Stimulated activated CD4-positive, alpha-beta T cell treated with anti-CD3 and anti-CD28 coated beads, TNF-alpha, amount 100 ng/mL, for 4 hours (primary cell): ENCODE measurements at regions not wholly inside any gene's neighbourhood (a gene's known extent, or its start where the extent isn't known, plus 50 kb on each side); places are given as distances from the start of the nearest gene placed in this dataset.
"Not testable (repeated sequence)": the region's sequence is repeated elsewhere in the genome, so short reads cannot be mapped to it uniquely, and the experiment has no call there.

Experiments used
- DNase-seq, 3 experiments: peaks; one replicate each; pipeline ENCODE4 v3.0.0-alpha.2; 2020; ENCODE audit warnings: low read depth in 3 of 3

DNA sequence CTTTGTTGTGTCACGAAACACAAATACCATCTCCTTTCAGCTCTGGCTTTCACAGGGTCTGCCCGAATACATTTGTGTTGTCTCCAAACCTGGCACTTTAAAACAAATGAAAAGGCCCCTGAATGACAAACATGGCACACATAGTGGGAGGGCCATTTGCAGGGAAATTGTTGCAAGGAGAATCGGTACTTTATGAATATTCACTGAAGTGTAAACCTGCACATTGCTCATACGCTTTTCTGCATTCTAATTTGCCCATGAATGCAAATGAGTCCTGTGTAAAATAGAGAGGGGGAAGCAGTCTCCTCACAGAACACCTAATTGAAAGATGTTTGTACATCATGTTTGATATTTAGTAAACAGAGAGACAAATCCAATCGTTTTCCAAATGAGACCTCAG lies 82.7 kb upstream of the PCDH8 start:
- DNase-seq = no peak

- DNase-seq = no peak
Observed at GRCh38 chr13:52929846-52930245, 81.4 kb upstream of the PCDH8 start.

DNA sequence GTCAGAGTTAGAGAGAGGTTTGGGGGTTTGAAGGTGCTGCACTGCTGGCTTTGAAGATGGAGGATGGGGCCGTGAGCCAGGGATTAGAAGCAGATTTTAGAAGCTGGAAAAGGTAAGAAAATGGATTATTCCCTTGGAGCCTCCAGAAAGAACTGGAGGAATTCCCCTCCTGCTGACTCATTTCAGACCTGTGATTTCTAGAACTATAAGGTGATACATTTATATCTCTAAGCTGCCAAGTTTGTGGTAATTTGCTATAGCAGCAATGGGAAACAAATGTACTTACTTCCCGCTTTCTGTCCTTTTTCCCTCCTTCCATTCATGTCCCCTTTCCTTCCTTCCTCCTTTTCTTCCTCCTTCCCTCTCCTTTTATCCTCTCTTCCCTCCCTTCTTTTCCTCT lies 78.5 kb upstream of the PCDH8 start:
- no peak for DNase-seq

DNA sequence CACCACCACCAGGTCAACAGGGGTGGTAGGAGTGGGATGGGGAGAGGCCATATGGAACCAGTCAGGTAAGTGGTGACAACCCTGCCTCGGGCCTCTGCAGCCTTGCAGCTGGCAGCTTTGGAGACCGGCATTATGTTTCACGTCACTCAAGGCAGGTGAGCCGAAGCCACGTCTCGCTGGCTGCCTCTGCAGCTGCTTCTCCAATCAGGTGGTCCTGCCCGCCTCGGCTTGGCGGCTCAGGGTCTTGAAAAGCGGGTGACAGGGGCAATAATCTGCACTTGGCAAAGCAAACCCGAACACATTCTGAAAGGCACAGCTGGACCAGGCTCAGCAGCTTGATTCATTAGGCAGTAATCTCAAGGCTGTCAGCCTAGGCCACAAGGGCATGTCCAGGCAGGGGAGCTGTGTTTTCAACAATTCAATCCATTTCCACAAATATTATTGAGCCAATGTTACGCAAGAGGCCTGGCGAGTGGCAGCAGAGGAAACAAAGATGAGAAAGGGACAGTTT lies 77.4 kb upstream of the PCDH8 start:
- no peak for DNase-seq

- no peak for DNase-seq
Observed at GRCh38 chr13:52925251-52925650, 76.8 kb upstream of the PCDH8 start.

DNA sequence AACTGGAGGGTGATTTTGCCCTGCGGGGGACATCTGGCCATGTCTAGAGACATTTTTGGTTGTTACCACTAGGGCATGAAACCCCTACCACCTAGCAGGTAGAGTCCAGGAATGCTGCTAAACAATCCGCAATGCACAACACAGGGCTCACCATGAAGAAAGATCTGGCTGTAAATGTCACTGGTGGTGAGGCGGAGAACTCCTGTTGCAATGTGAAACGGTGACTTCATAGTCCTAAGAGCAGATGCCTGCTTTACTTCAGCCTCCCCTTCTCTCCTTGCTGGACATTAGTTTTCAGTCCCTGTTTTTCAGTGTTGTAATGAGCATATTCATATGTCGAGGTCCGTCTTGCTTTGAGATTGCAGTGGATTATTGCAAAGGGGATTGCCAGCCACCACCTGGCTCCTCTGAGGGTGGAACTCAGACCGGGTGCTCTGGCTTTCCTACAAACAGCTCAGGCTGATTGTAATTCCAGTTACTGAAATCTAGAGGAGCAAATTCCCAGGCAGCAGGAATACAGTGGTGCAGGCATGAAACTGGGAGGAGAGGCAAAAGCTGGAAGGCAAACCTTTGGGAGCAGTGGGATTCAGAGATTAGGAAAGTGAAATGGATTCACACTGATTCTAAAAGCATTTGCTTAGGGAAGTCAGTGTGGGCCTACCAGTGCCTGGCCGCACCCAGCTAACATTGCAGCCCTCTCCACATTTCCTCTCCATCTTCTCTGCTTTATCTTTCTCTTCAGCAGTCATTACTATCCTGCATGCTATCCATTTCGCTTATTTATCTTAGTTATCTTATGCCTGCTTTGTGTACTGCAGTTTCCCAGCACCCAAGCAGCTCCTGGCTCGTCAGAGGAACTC lies 76.1 kb upstream of the PCDH8 start:
- no peak for DNase-seq

DNA sequence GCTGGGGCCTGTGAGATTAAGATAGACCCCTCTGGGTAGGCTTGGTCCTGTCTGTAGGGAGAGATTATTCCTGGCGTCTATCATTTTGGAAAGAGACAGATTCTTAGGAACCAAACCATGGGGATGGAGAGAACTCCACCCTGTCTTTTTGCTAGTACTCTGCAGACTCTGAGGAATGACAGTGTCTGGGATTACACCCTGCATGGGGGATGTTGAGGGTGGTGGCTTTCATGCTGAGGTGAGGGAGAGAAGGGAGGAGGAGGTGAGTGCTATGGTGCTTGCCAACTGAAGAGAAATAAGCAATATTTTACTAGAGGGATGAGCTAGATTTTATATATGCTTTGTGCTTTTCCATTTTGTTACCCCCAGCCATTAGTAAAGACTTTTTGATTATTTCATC lies 74.5 kb upstream of the PCDH8 start:
- no peak for DNase-seq

- DNase-seq = no peak
Observed at GRCh38 chr13:52921194-52921593, 72.8 kb upstream of the PCDH8 start.

GRCh38 chr13:52916486-52916990 lies 68.1 kb upstream of the PCDH8 start:
- DNase-seq = no peak

DNA sequence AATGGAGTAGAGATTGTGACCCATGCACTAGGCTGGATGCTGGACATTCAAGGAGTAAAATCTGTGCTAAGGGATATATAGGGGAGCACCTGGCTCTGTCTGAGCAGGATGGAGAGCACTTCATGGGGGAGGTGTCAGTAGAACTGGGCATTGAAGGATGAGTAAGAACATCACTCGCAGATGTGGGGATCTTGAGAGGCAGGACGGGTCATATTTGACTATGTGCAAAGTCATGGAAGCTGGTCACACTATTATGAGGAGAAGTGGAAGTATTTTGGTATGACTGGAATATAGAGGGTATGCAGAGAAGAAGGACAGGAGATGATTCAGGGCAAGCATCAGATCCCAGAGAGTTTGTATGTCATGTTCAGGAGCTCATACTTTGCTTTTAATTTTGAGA lies 62.9 kb upstream of the PCDH8 start:
- DNase-seq = no peak

- not testable (repeated sequence) for DNase-seq
Observed at GRCh38 chr13:52910318-52910717, 61.9 kb upstream of the PCDH8 start.

- DNase-seq = no peak
Observed at GRCh38 chr13:52906122-52906903, 57.9 kb upstream of the PCDH8 start.

DNA sequence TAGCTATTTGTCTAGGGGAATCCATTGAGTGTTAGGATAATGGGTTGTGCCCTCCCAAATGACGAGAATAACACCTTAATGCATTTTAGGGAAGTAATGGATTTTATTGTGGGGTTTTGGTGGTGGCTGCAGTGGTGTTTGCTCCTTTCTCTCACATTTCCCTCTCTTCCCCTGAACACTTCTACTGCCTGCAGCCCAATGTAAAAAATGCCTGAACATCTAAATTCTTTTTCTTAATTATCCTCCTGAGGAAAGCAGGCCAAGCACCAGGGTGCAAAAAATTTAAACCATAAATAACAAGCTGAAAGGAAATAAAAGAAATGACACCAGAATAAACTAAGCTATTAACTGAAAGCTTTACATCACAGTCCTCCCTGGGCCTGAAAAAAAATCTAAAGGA lies 57.3 kb upstream of the PCDH8 start:
- DNase-seq = no peak

DNA sequence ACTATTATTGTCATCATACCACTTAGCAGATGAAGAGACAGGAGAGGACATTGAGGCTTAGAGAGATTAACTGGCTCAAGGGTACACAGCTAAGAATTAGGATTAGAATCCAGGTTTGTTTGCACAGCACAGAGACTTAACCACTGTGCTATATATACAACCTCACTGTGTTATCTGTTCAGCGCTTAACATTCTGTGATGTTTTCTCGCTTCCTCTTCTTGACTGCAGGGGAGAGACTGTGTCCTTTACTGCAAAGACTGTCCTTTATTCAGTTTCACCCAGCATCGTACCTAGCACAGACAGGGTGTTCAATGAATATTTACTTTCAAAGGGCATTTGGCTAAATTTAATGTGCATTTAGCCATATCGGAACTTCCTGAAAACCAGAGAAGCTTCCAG lies 54.9 kb upstream of the PCDH8 start:
- no peak for DNase-seq

DNA sequence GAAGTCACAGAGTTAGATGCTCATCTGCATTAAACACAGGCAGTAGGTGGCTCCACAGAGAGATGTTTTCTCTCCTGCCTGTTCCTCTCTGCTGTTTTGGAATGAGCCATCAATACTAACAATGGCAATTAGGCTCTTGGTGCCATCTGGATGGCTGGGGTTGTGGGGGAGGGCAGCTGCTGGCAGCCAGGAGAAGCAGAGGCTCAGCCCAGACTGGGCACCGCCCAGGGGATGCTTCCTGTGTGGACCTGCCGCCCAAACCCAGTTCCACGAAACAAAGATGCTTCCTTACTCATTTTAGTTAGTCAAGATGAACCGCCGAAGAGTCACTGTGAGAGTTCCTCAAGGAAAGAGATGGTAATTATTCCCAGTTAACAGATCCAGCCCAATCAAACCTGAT lies 50.8 kb upstream of the PCDH8 start:
- DNase-seq = no peak
